Keratinocyte (primary cell): ENCODE measurements at regions not wholly inside any gene's neighbourhood (a gene's known extent, or its start where the extent isn't known, plus 50 kb on each side); places are given as distances from the start of the nearest gene placed in this dataset.

Source experiments
- DNase-seq: peaks from one replicate; pipeline ENCODE4 v3.0.0-alpha.2; 2011; ENCODE audit warnings: low read depth, missing footprints, low spot score
- FAIRE-seq: peaks from 2 replicates; lab custom pipeline; 2011; peaks lifted over from hg19 to GRCh38; lab: Jason Lieb, UNC
- H2AFZ ChIP-seq: 2 replicates; pipeline ENCODE4 v1.6.0; 2012; ENCODE audit warnings: low read length, control low read depth, inconsistent platforms; ENCODE audit not compliant: control insufficient read depth
- H3K27ac ChIP-seq: 2 replicates; pipeline ENCODE4 v1.5.1; 2011; ENCODE audit warnings: low read length; ENCODE audit not compliant: control insufficient read depth, insufficient read depth
- H3K27me3 ChIP-seq: 3 replicates; pipeline ENCODE4 v1.6.0; 2011; ENCODE audit warnings: low read length; ENCODE audit not compliant: control insufficient read depth, insufficient read depth; ENCODE audit errors: extremely low read depth
- H3K36me3 ChIP-seq, 2 experiments: 2 replicates in 1 of 2; 3 replicates in 1 of 2; pipeline ENCODE4 v1.5.1; 2011; ENCODE audit warnings: low read length in 2 of 2, mild to moderate bottlenecking in 1 of 2; ENCODE audit not compliant: control insufficient read depth in 2 of 2, insufficient read depth in 2 of 2; ENCODE audit errors: extremely low read depth in 1 of 2
- H3K4me1 ChIP-seq: 3 replicates; pipeline ENCODE4 v1.5.1; 2011; ENCODE audit warnings: low read length; ENCODE audit not compliant: control insufficient read depth, insufficient read depth; ENCODE audit errors: extremely low read depth
- H3K4me2 ChIP-seq: 3 replicates; pipeline ENCODE4 v1.6.0; 2011; ENCODE audit warnings: low read depth, low read length; ENCODE audit not compliant: control insufficient read depth, insufficient read depth; ENCODE audit errors: extremely low read depth
- H3K4me3 ChIP-seq, 3 experiments: fragments of 200-600 bp in 1 of 3; sonication (generic) in 1 of 3; 2 replicates in 2 of 3; 3 replicates in 1 of 3; pipeline ENCODE4 v1.5.1; 2011 to 2016; ENCODE audit warnings: low read length in 3 of 3, mild to moderate bottlenecking in 3 of 3, control low read depth in 2 of 3, inconsistent platforms in 1 of 3, low read depth in 1 of 3, mixed read lengths in 1 of 3, mixed run types in 1 of 3, moderate library complexity in 1 of 3; ENCODE audit not compliant: control insufficient read depth in 2 of 3, insufficient read depth in 2 of 3; ENCODE audit errors: extremely low read depth in 1 of 3
- H3K79me2 ChIP-seq: 2 replicates; pipeline ENCODE4 v1.6.0; 2012; ENCODE audit warnings: low read length; ENCODE audit not compliant: control insufficient read depth, insufficient read depth
- H3K9ac ChIP-seq: 3 replicates; pipeline ENCODE4 v1.6.0; 2011; ENCODE audit warnings: low read length; ENCODE audit not compliant: control insufficient read depth, insufficient read depth; ENCODE audit errors: extremely low read depth
- H3K9me1 ChIP-seq: 3 replicates; pipeline ENCODE4 v1.6.0; 2011; ENCODE audit warnings: low read length; ENCODE audit not compliant: control insufficient read depth, insufficient read depth; ENCODE audit errors: extremely low read depth
- H3K9me3 ChIP-seq: 2 replicates; pipeline ENCODE4 v1.5.1; 2012; ENCODE audit warnings: low read depth, low read length; ENCODE audit not compliant: control insufficient read depth
- H4K20me1 ChIP-seq: 3 replicates; pipeline ENCODE4 v1.6.0; 2011; ENCODE audit warnings: low read length; ENCODE audit not compliant: control insufficient read depth, insufficient read depth; ENCODE audit errors: extremely low read depth
- EZH2 ChIP-seq: IDR thresholded peaks from one replicate; pipeline ENCODE4 v1.6.1; 2012; ENCODE audit warnings: inconsistent platforms, mild to moderate bottlenecking, low read length, moderate library complexity
- dilution Hi-C: fragments of 300-500 bp; cut with MboI; formaldehyde crosslinking; loops from one replicate; pipeline ENCODE4 v1.7.0; 2020; ENCODE audit warnings: low sequenced_read_pairs; ENCODE audit not compliant: extremely low pct_ligation_motif_present
- TF ChIP-seq, protein P1 (sequence below), 3 experiments: IDR thresholded peaks in 1 of 3; conservative IDR thresholded peaks in 1 of 3; optimal IDR thresholded peaks in 1 of 3; 2 replicates in 2 of 3; 3 replicates in 1 of 3; pipeline versions ENCODE3 to v1.5.1; 2011; ENCODE audit warnings: low read length in 3 of 3, mild to moderate bottlenecking in 3 of 3, moderate library complexity in 2 of 3, control low read depth in 1 of 3, inconsistent platforms in 1 of 3; ENCODE audit not compliant: insufficient read depth in 2 of 3; ENCODE audit errors: extremely low read depth in 1 of 3

DNA sequence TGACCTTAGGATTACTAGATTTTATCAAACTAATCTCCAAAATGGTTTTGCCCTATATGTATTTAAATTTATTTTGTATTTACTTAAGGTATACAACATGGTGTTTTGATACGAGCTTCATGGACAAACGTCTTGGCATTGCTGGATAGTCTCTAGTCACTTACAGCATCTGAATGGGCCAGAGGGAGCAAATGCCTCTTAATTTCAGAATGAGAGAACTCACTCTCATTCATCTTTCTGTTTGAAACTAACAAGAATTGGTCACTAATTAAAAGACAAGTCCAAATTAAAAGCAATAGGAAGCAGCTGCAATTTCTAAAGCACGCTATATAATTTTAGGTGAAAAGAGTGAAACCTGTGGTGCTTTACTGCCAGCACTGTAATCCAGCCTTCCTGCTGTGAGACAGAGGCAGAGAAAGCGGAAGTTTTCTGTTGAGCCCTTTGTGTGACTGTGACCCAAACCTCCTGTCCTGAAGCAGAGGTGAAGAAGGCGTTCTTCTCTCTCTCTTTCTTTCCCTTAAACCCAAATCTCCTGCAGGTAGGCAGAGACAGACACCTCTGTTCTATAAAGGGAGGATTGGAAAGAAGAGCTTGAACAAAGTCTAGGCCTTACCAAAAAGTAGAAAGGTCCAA lies 184.6 kb upstream of the NAV3 start:
- TF ChIP-seq, protein P1, sequence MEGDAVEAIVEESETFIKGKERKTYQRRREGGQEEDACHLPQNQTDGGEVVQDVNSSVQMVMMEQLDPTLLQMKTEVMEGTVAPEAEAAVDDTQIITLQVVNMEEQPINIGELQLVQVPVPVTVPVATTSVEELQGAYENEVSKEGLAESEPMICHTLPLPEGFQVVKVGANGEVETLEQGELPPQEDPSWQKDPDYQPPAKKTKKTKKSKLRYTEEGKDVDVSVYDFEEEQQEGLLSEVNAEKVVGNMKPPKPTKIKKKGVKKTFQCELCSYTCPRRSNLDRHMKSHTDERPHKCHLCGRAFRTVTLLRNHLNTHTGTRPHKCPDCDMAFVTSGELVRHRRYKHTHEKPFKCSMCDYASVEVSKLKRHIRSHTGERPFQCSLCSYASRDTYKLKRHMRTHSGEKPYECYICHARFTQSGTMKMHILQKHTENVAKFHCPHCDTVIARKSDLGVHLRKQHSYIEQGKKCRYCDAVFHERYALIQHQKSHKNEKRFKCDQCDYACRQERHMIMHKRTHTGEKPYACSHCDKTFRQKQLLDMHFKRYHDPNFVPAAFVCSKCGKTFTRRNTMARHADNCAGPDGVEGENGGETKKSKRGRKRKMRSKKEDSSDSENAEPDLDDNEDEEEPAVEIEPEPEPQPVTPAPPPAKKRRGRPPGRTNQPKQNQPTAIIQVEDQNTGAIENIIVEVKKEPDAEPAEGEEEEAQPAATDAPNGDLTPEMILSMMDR (optimal IDR thresholded peaks at IDR 0.05 in 1 of 3, IDR thresholded peaks at IDR 0.05 in 1 of 3, conservative IDR thresholded peaks at IDR 0.05 in 1 of 3; ENCODE audit: extremely low read depth in 1 of 3, insufficient read depth in 2 of 3, low read length in 3 of 3) = no peak
- TF ChIP-seq EZH2 = no peak
- dilution Hi-C loops = no loop called here

DNA sequence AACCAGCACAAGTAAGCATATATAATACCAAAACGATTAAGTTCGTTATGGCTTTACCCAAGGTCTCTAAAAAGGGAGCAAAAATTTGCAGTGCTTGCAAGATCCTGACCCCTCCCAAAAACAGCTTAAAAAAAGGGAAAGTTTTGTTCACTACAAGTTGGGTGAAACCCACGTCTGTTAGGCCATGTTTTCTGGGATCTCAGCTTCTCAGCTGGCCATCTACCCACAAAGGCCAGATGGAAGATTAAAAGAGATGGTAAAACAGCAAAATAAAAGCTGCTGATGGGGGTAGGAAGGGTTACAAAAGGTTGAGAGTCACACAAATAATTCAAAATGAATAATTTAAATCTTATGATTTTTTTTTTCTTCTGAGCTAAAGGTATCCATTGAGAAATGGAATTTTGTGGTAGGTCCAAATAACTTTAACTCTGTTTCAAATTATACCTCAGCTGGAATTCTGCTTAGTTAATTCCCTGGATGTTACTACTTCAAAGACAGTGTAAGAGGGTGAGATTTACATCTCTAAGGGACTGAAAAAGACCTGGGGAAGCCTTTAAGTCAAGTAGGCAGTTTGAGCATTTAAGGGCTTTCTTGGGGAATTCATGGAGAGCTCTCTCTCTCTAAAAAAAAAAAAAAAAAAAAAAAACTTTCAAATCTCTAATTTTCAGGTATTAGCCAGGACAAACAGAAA lies 185.6 kb upstream of the NAV3 start:
- FAIRE-seq = no peak
- no peak overlapping the region for H2AFZ ChIP-seq
- dilution Hi-C loops = no loop called here

More for the DNA sequence above, 184.6 kb upstream of the NAV3 start:
- FAIRE-seq (no peak), DNase-seq (no peak)
- no peaks in the 10 kb centered on the region for H3K79me2 ChIP-seq
- no peak overlapping the region for H2AFZ ChIP-seq
- H3K9me1 ChIP-seq = no peaks in the 10 kb centered on the region
- H3K4me2 ChIP-seq = no peak overlapping the region
- H3K27me3 ChIP-seq = no peaks in the 10 kb centered on the region
- H3K9me3 ChIP-seq = no peaks in the 10 kb centered on the region
- no peaks in the 10 kb centered on the region for H3K4me1 ChIP-seq
- no peaks in the 10 kb centered on the region for H4K20me1 ChIP-seq
- no peaks in the 10 kb centered on the region for H3K36me3 ChIP-seq
- H3K9ac ChIP-seq = no peak overlapping the region
- no peak overlapping the region for H3K4me3 ChIP-seq
- H3K27ac ChIP-seq = no peak overlapping the region

More for the DNA sequence above, 185.6 kb upstream of the NAV3 start:
- Histone ChIP-seq H3K9me3 (no peaks in the 10 kb centered on the region), H4K20me1 (no peaks in the 10 kb centered on the region), H3K27ac (no peak overlapping the region), H3K4me3 (no peak overlapping the region), H3K79me2 (no peaks in the 10 kb centered on the region), H3K27me3 (no peaks in the 10 kb centered on the region), H3K36me3 (no peaks in the 10 kb centered on the region), H3K9me1 (no peaks in the 10 kb centered on the region), H3K4me2 (no peak overlapping the region), H3K4me1 (no peaks in the 10 kb centered on the region), H3K9ac (no peak overlapping the region)
- DNase-seq = no peak
- TF ChIP-seq EZH2 = no peak
- TF ChIP-seq, protein P1 (optimal IDR thresholded peaks at IDR 0.05 in 1 of 3, IDR thresholded peaks at IDR 0.05 in 1 of 3, conservative IDR thresholded peaks at IDR 0.05 in 1 of 3; ENCODE audit: extremely low read depth in 1 of 3, insufficient read depth in 2 of 3, low read length in 3 of 3) = no peak
